Endothelial cell of umbilical vein (primary cell): ENCODE measurements at regions not wholly inside any gene's neighbourhood (a gene's known extent, or its start where the extent isn't known, plus 50 kb on each side); places are given as distances from the start of the nearest gene placed in this dataset.

Experiments
- CTCF ChIP-seq, 2 donors: IDR thresholded peaks; 1 replicate in 1 of 2; 2 replicates in 1 of 2; pipeline ENCODE4 v1.5.1; 2011; ENCODE audit warnings: low read length in 2 of 2, mild to moderate bottlenecking in 2 of 2, moderate library complexity in 2 of 2, control low read depth in 1 of 2, inconsistent platforms in 1 of 2, low read depth in 1 of 2; ENCODE audit not compliant: insufficient read depth in 1 of 2; ENCODE audit errors: extremely low read depth in 1 of 2
- FOS ChIP-seq: IDR thresholded peaks from 2 replicates; pipeline ENCODE4 v1.6.1; 2011; ENCODE audit warnings: mild to moderate bottlenecking, low read length, moderate library complexity, borderline replicate concordance; ENCODE audit not compliant: insufficient read depth
- GATA2 ChIP-seq: IDR thresholded peaks from 2 replicates; pipeline ENCODE4 v1.7.0; 2011; ENCODE audit warnings: low read depth, mild to moderate bottlenecking, moderate library complexity, mixed read lengths, low read length; ENCODE audit not compliant: insufficient read length, insufficient read depth
- POLR2AphosphoS5 ChIP-seq: IDR thresholded peaks from 2 replicates; pipeline ENCODE4 v1.6.1; 2012; ENCODE audit warnings: low read depth, mild to moderate bottlenecking, control low read depth, low read length, moderate library complexity; ENCODE audit not compliant: insufficient read depth

DNA sequence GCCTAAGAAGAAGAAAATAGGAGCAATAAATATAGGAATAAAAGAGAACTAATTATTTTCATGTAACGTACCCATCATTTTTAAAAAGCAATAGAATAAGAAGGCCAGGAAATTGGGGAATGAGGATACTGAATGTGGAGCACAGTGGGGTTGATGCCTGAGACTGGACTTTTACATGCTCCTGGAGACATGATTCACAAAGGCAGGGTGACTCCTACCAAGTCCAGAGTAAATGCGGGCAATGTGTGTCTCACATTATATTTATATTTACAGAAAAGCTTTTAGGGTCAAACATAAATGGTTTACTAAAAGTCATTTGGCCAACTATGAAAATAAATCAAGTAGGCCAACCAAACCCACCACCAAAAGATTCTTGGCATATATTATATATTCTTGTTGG is 87.9 kb upstream of the COL5A2 start:
- TF ChIP-seq CTCF (IDR thresholded peaks at IDR 0.05; ENCODE audit: extremely low read depth in 1 of 2, insufficient read depth in 1 of 2, low read depth in 1 of 2, low read length in 2 of 2), result no peak
- no peak for TF ChIP-seq POLR2AphosphoS5
- no peak for TF ChIP-seq FOS
- TF ChIP-seq GATA2, result no peak
